ENCODE measurements at regions not wholly inside any gene's neighbourhood (a gene's known extent, or its start where the extent isn't known, plus 50 kb on each side); places are given as distances from the start of the nearest gene placed in this dataset.

GRCh38 chrX:36950495-36951253, 57.5 kb upstream of the FAM47C start:
- TF ChIP-seq CTCF (IDR thresholded peaks at IDR 0.05), result no peak
- H3K9me3 Mint-ChIP-seq (ENCODE audit: unreplicated experiment), result no peaks in the 10 kb centered on the region
- DNase-seq (ENCODE audit: extremely low spot score, unreplicated experiment), result no peak
- no peak overlapping the region for H3K4me3 Mint-ChIP-seq (ENCODE audit: unreplicated experiment)
- H3K4me1 Mint-ChIP-seq (ENCODE audit: unreplicated experiment), result no peaks in the 10 kb centered on the region
- H3K27me3 Mint-ChIP-seq (ENCODE audit: unreplicated experiment), result peaks cover 4% of the 10 kb centered on the region
- H3K27ac Mint-ChIP-seq (ENCODE audit: unreplicated experiment), result no peak overlapping the region
- H3K36me3 Mint-ChIP-seq (ENCODE audit: unreplicated experiment), result no peaks in the 10 kb centered on the region

- H3K9me3 Mint-ChIP-seq (ENCODE audit: unreplicated experiment), result peaks cover 12% of the 10 kb centered on the region
- H3K4me1 Mint-ChIP-seq (ENCODE audit: unreplicated experiment), result peaks cover 5% of the 10 kb centered on the region
- H3K27me3 Mint-ChIP-seq (ENCODE audit: unreplicated experiment), result peaks cover 27% of the 10 kb centered on the region
- no peak for DNase-seq (ENCODE audit: extremely low spot score, unreplicated experiment)
- peaks cover 2% of the 10 kb centered on the region for H3K36me3 Mint-ChIP-seq (ENCODE audit: unreplicated experiment)
- no peak overlapping the region for H3K27ac Mint-ChIP-seq (ENCODE audit: unreplicated experiment)
- no peak overlapping the region for H3K4me3 Mint-ChIP-seq (ENCODE audit: unreplicated experiment)
- TF ChIP-seq CTCF (IDR thresholded peaks at IDR 0.05), result peak; percentile 21
Observed at GRCh38 chrX:36957425-36958328, 50.5 kb upstream of the FAM47C start.

Measured in osteocyte (in vitro differentiated cells).